ENCODE measurements at regions not wholly inside any gene's neighbourhood (a gene's known extent, or its start where the extent isn't known, plus 50 kb on each side); places are given as distances from the start of the nearest gene placed in this dataset.

DNA sequence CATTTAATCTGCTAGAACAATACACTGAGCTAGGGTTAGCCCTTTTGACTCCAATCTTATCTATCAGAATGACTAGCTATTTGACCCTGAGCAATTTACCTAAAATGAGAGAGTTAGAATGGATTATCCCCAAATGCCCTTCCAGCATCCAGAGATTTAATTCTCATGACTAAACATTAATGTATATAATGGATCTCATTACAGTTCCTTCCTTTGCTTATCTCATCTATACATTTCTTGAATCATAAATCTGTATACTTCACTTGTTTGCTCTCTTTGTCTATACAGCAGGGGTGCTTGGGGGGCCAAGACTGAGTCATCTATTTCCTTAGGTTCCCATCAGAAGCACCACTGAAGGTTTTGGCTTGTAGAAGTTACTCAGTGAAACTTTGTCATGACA is 565.8 kb downstream of the IGSF11 start:
- Histone ChIP-seq H3K4me1 (ENCODE audit: control insufficient read depth, insufficient read depth, low read depth, low read length) (no peaks in the 10 kb centered on the region), H3K14ac (ENCODE audit: low read length in 2 of 2) (no peak overlapping the region), H3K4me2 (ENCODE audit: low read length, poor library complexity, severe bottlenecking) (no peak overlapping the region), H2AK5ac (ENCODE audit: low read length, severe bottlenecking) (no peak overlapping the region), H2BK5ac (ENCODE audit: low read depth, low read length, poor library complexity, severe bottlenecking) (no peak overlapping the region), H3K79me1 (replicated peaks; ENCODE audit: low read length, poor library complexity, severe bottlenecking) (no peaks in the 10 kb centered on the region), H3K9me3 (ENCODE audit: control insufficient read depth, low read length) (no peaks in the 10 kb centered on the region), H2BK120ac (ENCODE audit: low read depth, low read length) (no peak overlapping the region), H3K4ac (ENCODE audit: low read depth in 1 of 2, low read length in 2 of 2) (no peak overlapping the region), H3K4me3 (ENCODE audit: insufficient read depth in 1 of 2, low read depth in 1 of 2, low read length in 2 of 2) (no peak overlapping the region), H4K8ac (ENCODE audit: low read length) (no peak overlapping the region), H3K27ac (ENCODE audit: low read length, poor library complexity, severe bottlenecking) (no peak overlapping the region), H3K27me3 (ENCODE audit: control insufficient read depth in 1 of 2, insufficient read depth in 1 of 2, low read length in 2 of 2) (no peaks in the 10 kb centered on the region), H2BK12ac (ENCODE audit: low read length in 2 of 2) (no peak overlapping the region), H3K9ac (ENCODE audit: low read length) (no peak overlapping the region), H4K91ac (ENCODE audit: low read length) (no peak overlapping the region), H2AFZ (ENCODE audit: low read depth, low read length) (no peak overlapping the region), H3K36me3 (ENCODE audit: control insufficient read depth in 1 of 2, insufficient read depth in 2 of 2, low read depth in 1 of 2, low read length in 2 of 2) (no peaks in the 10 kb centered on the region), H3K18ac (ENCODE audit: low read depth in 1 of 2, low read length in 2 of 2) (no peak overlapping the region), H2BK15ac (ENCODE audit: low read depth, poor library complexity, severe bottlenecking) (no peak overlapping the region), H3K23ac (ENCODE audit: low read length in 2 of 2) (no peak overlapping the region)
- no peak for DNase-seq

DNA sequence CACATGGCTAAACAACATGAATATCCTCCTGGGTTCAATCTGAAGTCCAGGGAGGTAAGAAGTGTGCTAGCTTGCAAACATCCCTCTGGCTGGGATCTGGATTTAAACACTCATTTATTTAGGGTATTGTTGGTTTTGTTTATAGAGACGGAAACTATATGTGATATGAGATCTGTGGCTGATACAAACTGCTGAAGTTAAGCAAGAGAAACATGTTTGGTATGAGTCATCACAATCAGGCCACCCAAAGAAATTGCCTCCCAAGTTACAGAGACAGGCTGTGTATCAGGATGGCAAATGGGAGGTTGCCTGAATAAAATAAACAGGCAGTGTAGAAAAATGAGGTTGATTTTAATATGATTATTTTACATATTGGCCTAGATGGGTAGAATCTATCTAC is 562.1 kb downstream of the IGSF11 start:
- Histone ChIP-seq H2BK5ac (ENCODE audit: low read depth, low read length, poor library complexity, severe bottlenecking) (no peak overlapping the region), H3K9me3 (ENCODE audit: control insufficient read depth, low read length) (no peaks in the 10 kb centered on the region), H3K36me3 (ENCODE audit: control insufficient read depth in 1 of 2, insufficient read depth in 2 of 2, low read depth in 1 of 2, low read length in 2 of 2) (no peaks in the 10 kb centered on the region), H2BK12ac (ENCODE audit: low read length in 2 of 2) (no peak overlapping the region), H4K91ac (ENCODE audit: low read length) (no peak overlapping the region), H3K4me3 (ENCODE audit: insufficient read depth in 1 of 2, low read depth in 1 of 2, low read length in 2 of 2) (no peak overlapping the region), H2AK5ac (ENCODE audit: low read length, severe bottlenecking) (no peak overlapping the region), H3K27me3 (ENCODE audit: control insufficient read depth in 1 of 2, insufficient read depth in 1 of 2, low read length in 2 of 2) (no peaks in the 10 kb centered on the region), H3K23ac (ENCODE audit: low read length in 2 of 2) (no peak overlapping the region), H2BK120ac (ENCODE audit: low read depth, low read length) (no peak overlapping the region), H2AFZ (ENCODE audit: low read depth, low read length) (no peak overlapping the region), H2BK15ac (ENCODE audit: low read depth, poor library complexity, severe bottlenecking) (no peak overlapping the region), H3K9ac (ENCODE audit: low read length) (no peak overlapping the region), H3K4me1 (ENCODE audit: control insufficient read depth, insufficient read depth, low read depth, low read length) (no peaks in the 10 kb centered on the region), H3K18ac (ENCODE audit: low read depth in 1 of 2, low read length in 2 of 2) (no peak overlapping the region), H3K79me1 (replicated peaks; ENCODE audit: low read length, poor library complexity, severe bottlenecking) (no peaks in the 10 kb centered on the region), H3K4ac (ENCODE audit: low read depth in 1 of 2, low read length in 2 of 2) (no peak overlapping the region), H3K14ac (ENCODE audit: low read length in 2 of 2) (no peak overlapping the region), H3K4me2 (ENCODE audit: low read length, poor library complexity, severe bottlenecking) (no peak overlapping the region), H3K27ac (ENCODE audit: low read length, poor library complexity, severe bottlenecking) (no peak overlapping the region), H4K8ac (ENCODE audit: low read length) (no peak overlapping the region)
- 30% methylated on average over 1 of the region's 1 CpG for WGBS
- peak; percentile 79 for DNase-seq

DNA sequence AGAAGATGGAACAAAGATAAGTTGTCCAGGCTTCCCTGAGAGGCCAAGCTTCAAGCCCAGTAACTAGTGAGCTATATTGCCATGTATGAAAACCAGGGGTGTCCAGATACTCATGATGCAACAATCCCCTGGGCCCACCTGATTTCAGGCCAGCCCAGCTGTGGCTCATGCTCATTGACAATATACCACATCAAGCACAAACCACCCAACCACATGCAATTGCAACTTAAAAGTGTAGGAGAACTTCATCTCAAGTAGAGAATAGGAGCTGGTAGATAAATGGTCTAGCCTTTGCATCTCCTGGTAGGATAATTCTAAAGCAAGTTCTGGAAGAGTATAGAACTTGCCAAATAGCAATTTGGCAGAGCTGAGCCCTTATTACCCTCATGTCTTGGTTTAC is 561.3 kb downstream of the IGSF11 start:
- H3K9me3 ChIP-seq (ENCODE audit: control insufficient read depth, low read length), result no peaks in the 10 kb centered on the region
- H3K27ac ChIP-seq (ENCODE audit: low read length, poor library complexity, severe bottlenecking), result no peak overlapping the region
- H3K14ac ChIP-seq (ENCODE audit: low read length in 2 of 2), result no peak overlapping the region
- no peak overlapping the region for H2BK5ac ChIP-seq (ENCODE audit: low read depth, low read length, poor library complexity, severe bottlenecking)
- no peaks in the 10 kb centered on the region for H3K4me1 ChIP-seq (ENCODE audit: control insufficient read depth, insufficient read depth, low read depth, low read length)
- no peak overlapping the region for H3K4me3 ChIP-seq (ENCODE audit: insufficient read depth in 1 of 2, low read depth in 1 of 2, low read length in 2 of 2)
- no peak overlapping the region for H2BK120ac ChIP-seq (ENCODE audit: low read depth, low read length)
- H4K91ac ChIP-seq (ENCODE audit: low read length), result no peak overlapping the region
- H2BK15ac ChIP-seq (ENCODE audit: low read depth, poor library complexity, severe bottlenecking), result no peak overlapping the region
- H3K27me3 ChIP-seq (ENCODE audit: control insufficient read depth in 1 of 2, insufficient read depth in 1 of 2, low read length in 2 of 2), result no peaks in the 10 kb centered on the region
- no peak overlapping the region for H3K23ac ChIP-seq (ENCODE audit: low read length in 2 of 2)
- no peak overlapping the region for H2AFZ ChIP-seq (ENCODE audit: low read depth, low read length)
- no peak overlapping the region for H3K9ac ChIP-seq (ENCODE audit: low read length)
- no peaks in the 10 kb centered on the region for H3K36me3 ChIP-seq (ENCODE audit: control insufficient read depth in 1 of 2, insufficient read depth in 2 of 2, low read depth in 1 of 2, low read length in 2 of 2)
- no peak overlapping the region for H3K4ac ChIP-seq (ENCODE audit: low read depth in 1 of 2, low read length in 2 of 2)
- peak overlapping the region; percentile 13 to 53 for H3K18ac ChIP-seq (ENCODE audit: low read depth in 1 of 2, low read length in 2 of 2)
- H3K4me2 ChIP-seq (ENCODE audit: low read length, poor library complexity, severe bottlenecking), result no peak overlapping the region
- H2BK12ac ChIP-seq (ENCODE audit: low read length in 2 of 2), result peak overlapping the region; percentile 3 to 78
- no peak overlapping the region for H2AK5ac ChIP-seq (ENCODE audit: low read length, severe bottlenecking)
- DNase-seq, result no peak
- H3K79me1 ChIP-seq (replicated peaks; ENCODE audit: low read length, poor library complexity, severe bottlenecking), result no peaks in the 10 kb centered on the region
- H4K8ac ChIP-seq (ENCODE audit: low read length), result no peak overlapping the region

DNA sequence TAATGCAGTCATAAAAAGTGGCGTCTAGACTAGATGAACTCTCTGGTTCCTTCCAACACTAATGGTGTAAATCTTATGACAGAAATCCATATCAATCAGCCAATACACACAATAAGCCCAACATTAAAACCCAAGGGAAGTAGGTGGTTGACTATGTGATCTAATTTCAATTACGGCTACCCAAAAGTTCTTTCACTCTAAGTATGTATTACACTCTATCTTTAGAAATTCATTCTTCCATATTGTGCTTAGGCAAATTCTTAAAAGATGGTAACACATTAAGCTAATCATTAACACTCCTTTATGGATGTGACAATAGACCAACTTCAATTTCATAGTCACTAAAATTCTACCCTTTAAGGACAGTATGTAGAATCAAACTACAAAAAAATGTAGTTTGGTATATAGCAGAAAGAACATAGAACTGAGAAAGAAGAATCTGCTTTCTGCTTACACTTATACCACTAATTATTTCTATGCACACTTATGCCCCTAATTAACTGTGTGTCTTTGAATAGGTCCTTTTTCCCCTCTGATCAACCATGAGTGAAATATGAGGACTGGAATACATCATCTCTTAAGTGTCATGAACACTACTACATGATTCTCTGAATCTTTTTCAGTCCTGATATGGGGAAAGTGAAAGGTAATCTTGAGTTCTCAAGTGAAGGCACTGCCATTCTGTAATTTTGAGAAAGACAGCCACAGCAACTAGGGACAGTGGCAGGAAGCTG is 557.6 kb downstream of the IGSF11 start:
- no peak overlapping the region for H3K23ac ChIP-seq (ENCODE audit: low read length in 2 of 2)
- no peak overlapping the region for H4K8ac ChIP-seq (ENCODE audit: low read length)
- no peak overlapping the region for H2AK5ac ChIP-seq (ENCODE audit: low read length, severe bottlenecking)
- DNase-seq, result no peak
- H3K14ac ChIP-seq (ENCODE audit: low read length in 2 of 2), result no peak overlapping the region
- no peak overlapping the region for H2BK15ac ChIP-seq (ENCODE audit: low read depth, poor library complexity, severe bottlenecking)
- H2BK120ac ChIP-seq (ENCODE audit: low read depth, low read length), result no peak overlapping the region
- H3K9ac ChIP-seq (ENCODE audit: low read length), result no peak overlapping the region
- H3K4me1 ChIP-seq (ENCODE audit: control insufficient read depth, insufficient read depth, low read depth, low read length), result no peaks in the 10 kb centered on the region
- WGBS, result 100% methylated on average over 1 of the region's 2 CpGs
- no peak overlapping the region for H3K4me2 ChIP-seq (ENCODE audit: low read length, poor library complexity, severe bottlenecking)
- H3K18ac ChIP-seq (ENCODE audit: low read depth in 1 of 2, low read length in 2 of 2), result no peak overlapping the region
- H3K27ac ChIP-seq (ENCODE audit: low read length, poor library complexity, severe bottlenecking), result no peak overlapping the region
- H3K79me1 ChIP-seq (replicated peaks; ENCODE audit: low read length, poor library complexity, severe bottlenecking), result no peaks in the 10 kb centered on the region
- no peak overlapping the region for H2BK12ac ChIP-seq (ENCODE audit: low read length in 2 of 2)
- no peak overlapping the region for H2BK5ac ChIP-seq (ENCODE audit: low read depth, low read length, poor library complexity, severe bottlenecking)
- H3K27me3 ChIP-seq (ENCODE audit: control insufficient read depth in 1 of 2, insufficient read depth in 1 of 2, low read length in 2 of 2), result no peaks in the 10 kb centered on the region
- no peak overlapping the region for H4K91ac ChIP-seq (ENCODE audit: low read length)
- H3K4me3 ChIP-seq (ENCODE audit: insufficient read depth in 1 of 2, low read depth in 1 of 2, low read length in 2 of 2), result no peak overlapping the region
- no peaks in the 10 kb centered on the region for H3K36me3 ChIP-seq (ENCODE audit: control insufficient read depth in 1 of 2, insufficient read depth in 2 of 2, low read depth in 1 of 2, low read length in 2 of 2)
- H3K4ac ChIP-seq (ENCODE audit: low read depth in 1 of 2, low read length in 2 of 2), result no peak overlapping the region
- no peaks in the 10 kb centered on the region for H3K9me3 ChIP-seq (ENCODE audit: control insufficient read depth, low read length)
- no peak overlapping the region for H2AFZ ChIP-seq (ENCODE audit: low read depth, low read length)

Measured in mesenchymal stem cell (in vitro differentiated cells and primary cell).